ENCODE measurements at regions not wholly inside any gene's neighbourhood (a gene's known extent, or its start where the extent isn't known, plus 50 kb on each side); places are given as distances from the start of the nearest gene placed in this dataset.
A peak's percentile ranks its signal among the peaks of the same experiment; 100 is the strongest.

DNA sequence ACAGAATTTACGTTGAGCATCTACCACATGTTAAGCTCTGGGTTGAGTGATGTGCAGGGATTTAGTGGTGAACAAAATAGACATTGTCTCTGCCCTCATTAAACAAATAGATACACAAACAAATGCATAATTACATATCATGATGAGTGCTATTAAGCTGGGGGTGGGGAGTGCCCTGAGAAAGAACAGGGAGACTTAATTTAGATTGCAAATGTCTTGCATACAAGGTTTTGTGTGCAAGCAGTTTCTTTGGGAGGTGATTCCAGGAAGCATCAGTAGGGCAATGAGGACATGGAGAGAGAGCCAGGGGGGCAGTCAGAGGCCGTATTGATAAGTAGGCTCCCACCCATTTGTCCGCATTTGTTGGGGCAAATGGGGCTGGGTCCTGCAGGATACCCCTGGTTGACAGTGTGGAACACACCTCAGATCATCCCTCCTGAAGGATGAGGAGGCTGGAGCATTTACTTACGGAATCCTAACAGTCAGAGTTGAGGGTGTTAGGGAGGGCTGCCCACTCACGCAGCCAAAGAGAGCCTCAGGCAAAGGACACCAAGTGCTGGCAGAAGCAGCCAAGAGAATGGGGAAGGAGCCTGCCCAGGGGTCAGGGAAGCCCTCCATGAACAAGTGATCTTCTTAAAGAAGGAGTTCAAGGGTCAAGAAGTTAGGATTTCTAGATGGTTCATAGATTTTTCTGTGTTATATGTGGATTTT, 245.9 kb downstream of the BCOR start:
- DNase-seq (ENCODE audit: insufficient read length, low spot score) (no peak), FAIRE-seq (no peak)
- no peak for TF ChIP-seq POLR2A (IDR thresholded peaks at IDR 0.05; ENCODE audit: low read depth, low read length)

DNA sequence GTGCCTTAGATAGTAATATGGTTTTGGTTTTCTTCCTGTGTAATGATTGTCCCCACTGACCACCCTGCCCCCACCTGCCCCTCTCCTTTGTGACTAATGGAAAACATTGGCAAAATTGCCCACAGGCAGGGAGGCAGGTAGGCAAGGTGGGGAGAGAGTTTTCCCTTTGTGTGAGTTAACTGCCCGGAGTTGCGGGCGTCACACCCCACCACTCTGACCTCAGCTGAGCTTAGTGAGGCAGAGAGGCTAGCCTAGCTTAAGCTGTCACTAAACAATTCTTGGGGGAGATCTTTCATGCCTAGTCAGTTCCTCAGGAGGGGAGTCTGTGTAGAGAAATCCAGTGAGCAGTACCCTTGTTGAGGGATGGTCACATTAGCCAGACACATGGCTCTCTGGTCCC, 245.3 kb downstream of the BCOR start:
- no peak for FAIRE-seq
- TF ChIP-seq POLR2A (IDR thresholded peaks at IDR 0.05; ENCODE audit: low read depth, low read length) = no peak
- no peak for DNase-seq (ENCODE audit: insufficient read length, low spot score)

DNA sequence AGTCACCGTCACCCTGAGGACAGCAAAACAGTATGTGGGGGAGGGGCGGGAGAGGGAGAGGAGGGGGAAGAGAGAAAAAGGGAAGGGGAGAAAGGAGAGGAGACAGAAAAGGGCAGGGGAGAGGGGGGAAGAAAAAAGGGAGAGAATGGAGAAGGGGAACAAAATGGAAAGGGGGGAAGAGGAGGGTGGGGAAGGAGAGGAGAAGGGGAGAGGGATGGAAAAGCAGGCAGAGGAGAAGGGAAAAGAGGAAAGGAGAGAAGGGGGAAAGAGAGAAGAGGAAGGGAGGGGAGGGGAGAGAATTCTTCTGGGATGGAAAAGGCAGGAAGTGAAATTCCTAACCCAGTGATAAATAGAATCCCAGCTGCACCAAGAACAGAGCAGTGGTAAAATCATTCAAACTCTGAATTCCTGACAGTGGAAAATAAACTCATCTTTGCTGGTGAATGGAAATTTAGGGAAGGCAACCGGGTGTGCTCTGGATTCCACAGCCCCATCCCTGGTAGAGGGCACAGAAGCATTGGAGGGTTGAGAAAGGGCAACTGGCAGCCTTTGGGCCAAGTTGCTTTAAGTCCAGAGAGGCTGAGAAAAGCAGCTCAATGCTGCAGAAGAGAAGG, 244.2 kb downstream of the BCOR start:
- DNase-seq (ENCODE audit: insufficient read length, low spot score) = no peak
- no peak for FAIRE-seq
- no peak for TF ChIP-seq POLR2A (IDR thresholded peaks at IDR 0.05; ENCODE audit: low read depth, low read length)

DNA sequence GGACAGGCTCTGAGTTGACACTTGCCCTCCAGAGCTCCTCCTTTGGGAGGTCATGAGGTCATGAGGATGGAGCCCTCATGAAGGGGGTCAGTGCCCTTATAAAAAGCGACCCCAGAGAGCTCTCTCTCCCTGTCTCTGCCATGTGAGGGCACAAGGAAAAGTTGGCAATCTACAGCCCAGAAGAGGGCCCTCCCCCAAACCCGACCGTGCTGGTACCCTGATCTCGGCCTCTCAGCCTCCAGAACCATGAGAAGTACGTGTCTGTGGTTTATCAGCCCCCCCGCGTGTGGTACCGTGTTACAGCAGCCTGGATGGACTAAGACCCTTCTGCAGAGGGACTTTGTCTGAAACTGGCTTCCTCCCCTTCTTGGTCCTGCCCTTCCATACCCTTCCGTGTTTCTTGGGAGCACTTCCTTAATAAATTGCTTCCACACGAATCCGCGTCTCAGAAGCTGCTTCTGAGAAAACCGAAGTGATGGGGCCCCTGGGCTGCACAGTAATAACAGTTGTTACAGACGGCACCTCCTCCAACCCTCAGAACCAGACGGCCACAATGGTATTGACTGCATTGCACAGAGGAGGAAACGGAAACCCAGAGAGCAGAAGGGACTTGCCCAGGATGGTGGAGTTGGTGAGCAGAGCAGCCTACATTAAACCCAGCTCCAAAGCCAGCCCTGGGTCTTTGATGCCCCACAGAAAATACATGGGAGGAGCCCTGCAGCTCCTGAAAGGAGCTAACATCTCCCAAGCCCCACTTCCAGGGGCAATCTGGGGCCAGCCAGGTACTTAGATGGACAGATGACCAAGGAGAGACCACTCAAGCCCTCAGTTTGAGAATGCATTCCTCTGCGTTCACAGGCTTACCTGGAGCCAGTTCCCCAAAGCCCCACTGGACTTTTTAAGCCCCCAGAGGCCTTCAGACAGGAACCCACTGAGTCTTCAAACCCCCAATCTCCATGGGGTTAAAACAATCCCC, 242.7 kb downstream of the BCOR start:
- TF ChIP-seq POLR2A (IDR thresholded peaks at IDR 0.05; ENCODE audit: low read depth, low read length) = no peak
- DNase-seq (ENCODE audit: insufficient read length, low spot score) = no peak
- no peak for FAIRE-seq

DNA sequence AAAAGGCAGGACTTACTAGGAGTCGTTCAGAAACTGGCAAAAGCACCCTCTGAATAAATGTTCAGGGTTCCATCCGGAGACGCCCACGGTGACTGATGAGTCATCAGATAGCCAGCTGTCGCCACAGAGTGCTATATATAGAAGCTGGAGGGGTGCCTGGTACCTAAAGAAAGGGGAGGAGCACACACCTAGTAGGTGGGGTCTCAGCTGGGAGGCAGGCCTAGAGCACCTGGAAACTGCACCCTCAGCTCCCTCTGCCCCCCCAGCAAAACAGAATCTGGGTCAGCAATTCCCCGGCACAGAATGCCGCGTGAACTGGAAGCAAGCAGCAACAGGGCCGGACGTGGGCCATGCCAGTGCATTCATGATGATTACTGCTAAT, 242.0 kb downstream of the BCOR start:
- FAIRE-seq (no peak), DNase-seq (ENCODE audit: insufficient read length, low spot score) (no peak)
- no peak for TF ChIP-seq POLR2A (IDR thresholded peaks at IDR 0.05; ENCODE audit: low read depth, low read length)

DNA sequence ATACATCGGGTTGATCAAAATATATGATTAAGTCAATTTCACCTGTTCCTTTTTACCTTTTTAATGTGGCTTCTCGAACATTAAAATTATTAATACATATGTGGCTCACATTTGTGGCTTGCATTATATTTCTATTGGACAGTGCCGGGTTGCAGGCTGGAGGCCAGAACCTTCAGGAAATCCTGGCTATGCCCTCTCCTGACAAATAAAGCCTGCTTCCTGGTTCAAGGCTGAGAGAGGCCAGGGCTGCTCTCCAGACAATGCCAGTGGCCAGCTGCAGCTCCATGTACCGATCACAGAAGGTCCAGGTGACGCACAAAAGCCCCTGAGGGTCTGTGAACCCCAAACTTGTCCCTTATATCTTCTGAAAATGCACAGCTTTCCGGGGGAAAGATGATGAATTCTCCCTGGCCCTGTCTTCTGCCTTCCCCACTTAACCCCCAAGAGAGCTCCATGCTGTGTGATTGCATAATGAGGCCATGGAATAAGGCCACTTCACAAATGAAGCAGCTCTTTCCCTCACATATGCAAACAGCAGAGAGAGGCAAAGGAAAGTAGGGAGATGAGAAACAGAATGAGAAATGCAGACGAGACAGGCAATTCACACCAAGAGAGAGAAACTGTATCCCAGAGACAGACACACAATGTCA, 241.2 kb downstream of the BCOR start:
- no peak for FAIRE-seq
- TF ChIP-seq POLR2A (IDR thresholded peaks at IDR 0.05; ENCODE audit: low read depth, low read length) = no peak
- no peak for DNase-seq (ENCODE audit: insufficient read length, low spot score)

DNA sequence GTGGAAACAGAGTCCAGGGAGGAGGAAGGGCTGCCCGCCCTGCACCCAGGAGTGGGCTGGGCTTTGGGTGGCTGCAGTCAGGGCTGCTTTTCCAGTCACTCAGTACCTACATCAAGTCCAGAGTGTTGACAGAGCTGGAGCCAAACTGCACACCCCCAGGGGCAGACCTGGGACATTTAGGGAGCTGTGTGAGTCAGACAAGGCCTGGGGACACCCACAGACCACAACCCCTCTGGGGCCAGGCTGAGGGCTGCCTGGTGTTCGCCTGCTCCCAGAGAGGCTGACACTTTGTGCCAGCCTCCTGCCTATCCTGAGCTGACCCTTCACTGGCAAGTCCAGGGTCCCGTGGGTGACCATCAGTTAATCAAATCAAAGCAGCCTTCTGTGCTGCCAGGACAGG, 240.0 kb downstream of the BCOR start:
- FAIRE-seq = no peak
- TF ChIP-seq POLR2A (IDR thresholded peaks at IDR 0.05; ENCODE audit: low read depth, low read length) = no peak
- no peak for DNase-seq (ENCODE audit: insufficient read length, low spot score)

DNA sequence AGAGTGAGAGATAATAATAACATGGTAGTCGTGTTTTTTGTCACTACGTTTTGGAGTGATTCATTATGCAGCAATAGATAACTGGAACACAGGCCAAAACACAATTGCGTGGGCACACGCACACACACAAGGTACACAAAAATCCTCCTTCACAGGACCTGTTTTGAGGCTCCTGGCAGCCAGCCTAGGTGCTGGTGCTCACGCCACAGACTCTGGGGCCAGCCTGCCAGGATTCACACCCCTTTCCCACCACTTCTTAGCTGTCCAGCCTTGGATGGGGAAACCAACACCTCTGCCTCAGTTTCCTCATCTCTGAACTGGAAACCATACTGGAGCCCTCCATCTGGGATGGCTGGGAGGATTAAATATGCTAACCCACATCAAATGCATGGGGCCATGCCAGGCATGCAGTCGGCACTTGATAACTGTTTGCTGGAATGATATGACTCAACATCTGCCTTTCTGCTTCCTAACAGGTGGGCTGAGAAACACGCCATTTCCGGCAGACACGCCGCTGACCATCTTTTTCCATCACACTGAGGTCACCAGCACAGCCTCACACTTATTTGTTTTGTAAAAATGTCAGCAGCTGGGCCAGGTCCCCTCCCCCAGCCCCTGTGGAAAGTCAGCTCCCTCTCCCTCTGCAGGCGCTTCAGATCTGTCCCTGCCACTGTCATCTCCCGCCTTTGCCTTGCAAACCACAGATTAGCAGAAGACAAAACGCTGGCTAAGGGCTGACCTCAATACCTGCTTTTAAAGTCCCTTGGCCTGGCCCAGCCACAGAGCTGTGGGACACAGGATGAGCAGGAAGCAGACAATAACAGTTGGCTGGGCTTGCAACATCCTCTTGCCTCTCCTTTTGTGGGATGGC, 237.5 kb downstream of the BCOR start:
- FAIRE-seq = no peak
- DNase-seq (ENCODE audit: insufficient read length, low spot score) = no peak

DNA sequence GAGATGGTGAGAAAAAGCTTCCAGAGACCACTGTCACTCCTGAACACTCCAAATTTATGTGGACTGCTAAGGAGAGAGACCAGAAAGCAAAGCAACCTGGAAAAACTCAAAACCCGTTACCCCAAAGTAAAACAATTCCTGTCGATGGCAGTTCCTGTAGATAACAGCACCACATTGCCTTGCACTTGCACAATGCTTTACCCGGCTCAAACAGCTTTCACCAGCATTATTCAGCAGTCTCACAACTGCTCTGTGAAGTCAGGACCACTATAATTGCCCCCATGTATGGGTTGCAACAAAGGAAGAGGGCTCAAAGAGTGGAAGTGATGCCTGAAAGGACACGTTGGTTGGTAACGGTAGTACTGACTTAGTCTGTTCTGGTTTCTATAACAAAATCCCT, 234.8 kb downstream of the BCOR start:
- DNase-seq (ENCODE audit: insufficient read length, low spot score) = no peak
- no peak for TF ChIP-seq POLR2A (IDR thresholded peaks at IDR 0.05; ENCODE audit: low read depth, low read length)
- FAIRE-seq = no peak

More for the DNA sequence above, 237.5 kb downstream of the BCOR start:
- TF ChIP-seq POLR2A (IDR thresholded peaks at IDR 0.05; ENCODE audit: low read depth, low read length) = no peak

DNA sequence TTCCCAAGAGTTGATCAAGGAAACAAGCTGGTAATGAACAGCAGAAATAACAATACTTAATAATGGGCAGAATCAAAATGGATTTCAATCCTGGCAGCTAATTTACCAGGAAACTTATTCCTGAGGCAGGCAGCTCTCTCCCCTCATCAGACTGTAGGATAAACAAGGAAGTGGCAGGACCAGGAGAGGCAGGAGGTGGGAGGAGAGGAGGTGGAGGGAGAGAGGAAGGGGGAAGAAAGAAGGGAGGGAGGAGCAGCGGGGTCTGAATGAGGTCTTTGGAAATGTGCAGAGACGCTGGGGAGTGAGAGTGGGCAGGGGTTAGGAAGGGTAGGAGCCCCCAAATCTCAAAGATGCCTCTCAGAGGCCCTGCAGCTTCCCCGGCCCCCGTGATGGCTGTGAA, 231.5 kb downstream of the BCOR start:
- FAIRE-seq (no peak), DNase-seq (ENCODE audit: insufficient read length, low spot score) (no peak)
- no peak for TF ChIP-seq POLR2A (IDR thresholded peaks at IDR 0.05; ENCODE audit: low read depth, low read length)

DNA sequence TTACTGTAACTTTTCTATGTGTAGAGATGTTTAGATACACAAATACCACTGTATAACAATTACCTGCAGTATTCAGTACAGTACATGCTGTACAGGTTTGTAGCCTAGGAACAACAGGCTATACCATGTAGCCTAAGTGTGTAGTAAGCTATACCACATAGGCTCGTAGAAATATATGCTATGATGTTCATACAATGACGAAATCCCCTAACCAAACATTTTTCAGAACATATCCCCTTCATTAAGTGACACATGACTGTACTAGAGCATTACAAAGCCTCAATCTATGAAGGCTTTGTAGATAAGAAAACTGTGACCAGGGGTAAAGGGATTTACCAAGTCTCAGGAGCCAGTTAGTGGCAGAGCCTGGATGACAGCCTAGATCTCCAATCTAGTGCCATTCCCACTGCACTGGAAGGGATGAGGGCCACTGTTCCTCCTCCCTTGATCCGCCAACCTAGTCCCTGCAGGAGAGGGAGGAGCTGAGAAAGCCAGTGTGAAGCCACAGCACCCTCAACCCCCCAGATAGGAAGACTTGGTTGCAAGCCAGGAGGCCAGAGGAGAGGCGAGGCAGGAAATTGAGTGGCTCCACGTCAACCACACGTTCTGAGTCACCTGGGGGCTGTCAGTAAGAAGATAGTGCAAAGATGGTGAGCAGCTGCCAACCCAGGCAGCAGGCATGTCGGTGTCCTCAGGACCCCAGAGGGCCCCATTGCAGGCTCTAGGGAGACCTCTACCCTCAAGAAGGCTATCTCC, 227.7 kb downstream of the BCOR start:
- DNase-seq (ENCODE audit: insufficient read length, low spot score) (peak; percentile 38), FAIRE-seq (no peak)
- TF ChIP-seq POLR2A (IDR thresholded peaks at IDR 0.05; ENCODE audit: low read depth, low read length) = no peak

DNA sequence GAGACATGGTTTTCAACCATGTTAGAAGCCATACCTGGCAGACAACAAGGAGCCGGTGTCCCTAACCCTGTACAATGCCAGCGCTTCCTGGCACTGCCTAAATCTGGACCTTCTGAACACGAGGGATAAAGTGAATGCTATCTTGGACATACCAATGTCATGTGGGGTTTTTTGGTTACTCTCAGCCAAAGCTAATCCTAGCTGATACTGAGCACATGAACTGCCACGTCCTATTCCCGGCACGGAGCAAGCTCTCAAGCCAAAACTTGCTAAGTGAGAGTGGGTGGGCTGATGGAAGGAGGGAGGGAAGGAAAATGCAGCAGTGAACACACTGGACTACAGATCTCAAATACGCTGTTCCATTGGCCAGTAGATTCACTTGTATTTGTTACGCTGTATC, 226.1 kb downstream of the BCOR start:
- no peak for TF ChIP-seq POLR2A (IDR thresholded peaks at IDR 0.05; ENCODE audit: low read depth, low read length)
- no peak for DNase-seq (ENCODE audit: insufficient read length, low spot score)
- no peak for FAIRE-seq
